Cardiac septum (tissue), 1 donor: ENCODE measurements at regions not wholly inside any gene's neighbourhood (a gene's known extent, or its start where the extent isn't known, plus 50 kb on each side); places are given as distances from the start of the nearest gene placed in this dataset.

ENCODE experiments used
- DNase-seq: peaks from one replicate; pipeline ENCODE4 v3.0.0-alpha.2; 2020; ENCODE audit warnings: low spot score
- intact Hi-C: fragments of 100-400 bp; cut with DNase I; formaldehyde crosslinking; loops from one replicate; pipeline ENCODE4 v1.14.0; 2022
- donor health status: DM: no; HTN: no; CAD: no.

DNA sequence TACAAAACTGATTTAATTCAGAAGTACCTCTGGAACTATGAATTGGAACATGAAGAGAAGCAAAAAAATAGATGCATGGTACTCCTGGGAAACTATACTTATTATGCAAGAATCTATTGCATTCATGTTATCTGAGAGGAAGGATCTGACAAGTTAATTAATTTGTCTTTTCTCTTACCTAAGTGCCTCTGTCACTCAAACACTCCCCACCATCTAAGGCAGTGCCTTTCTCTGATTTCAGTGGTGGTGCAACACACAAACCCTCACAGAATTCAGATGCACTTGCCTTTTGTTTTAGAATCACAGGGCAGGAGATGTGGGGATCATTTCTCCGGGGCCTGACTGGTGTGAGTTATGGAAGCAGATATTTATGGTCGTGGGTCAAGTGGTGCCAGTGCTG, 52.5 kb upstream of the C9orf72 start:
- intact Hi-C loops, result no loop called here
- no peak for DNase-seq

DNA sequence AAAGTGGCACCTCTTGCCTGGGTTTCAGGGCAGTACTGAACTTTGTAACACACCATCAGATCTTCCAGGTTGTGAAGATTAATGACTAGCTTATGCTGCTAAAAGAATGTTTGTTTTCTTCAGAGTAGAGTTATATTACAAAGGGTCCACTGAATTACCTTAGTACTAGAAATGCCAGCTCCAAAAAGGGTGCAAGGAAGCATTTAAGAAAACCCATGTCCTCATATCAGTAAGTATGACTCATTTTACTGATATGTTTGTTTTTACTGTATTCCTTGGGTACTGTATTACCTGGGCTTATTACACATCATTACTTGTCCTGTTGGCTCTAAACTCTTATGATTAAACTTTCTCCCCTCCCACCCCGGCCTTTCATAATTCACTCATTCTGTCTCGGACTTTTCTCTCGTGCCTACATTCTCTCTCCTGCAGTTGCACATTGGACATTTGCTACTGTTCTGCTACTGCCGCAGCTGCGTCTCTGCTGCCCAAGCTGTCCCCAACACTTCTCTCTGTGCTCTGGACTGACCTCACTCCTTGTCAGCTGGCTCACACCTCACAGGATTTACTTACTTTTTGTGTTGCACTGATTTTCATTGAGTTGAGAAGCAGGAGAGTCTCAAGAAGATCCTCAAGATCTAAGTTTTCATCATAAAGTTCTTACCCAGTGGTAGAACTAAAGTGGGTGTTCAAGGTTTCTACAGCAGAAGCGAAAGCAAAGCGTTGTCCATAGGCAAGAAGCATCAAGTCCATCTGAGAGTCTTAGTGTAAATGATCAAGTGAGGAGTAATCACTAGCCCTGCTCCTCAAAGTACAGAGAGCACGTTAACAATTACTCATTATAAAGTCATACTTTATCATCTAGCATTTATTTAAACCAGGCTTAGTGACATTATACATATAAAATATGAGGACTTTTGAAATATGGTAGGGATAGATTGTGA, 53.2 kb upstream of the C9orf72 start:
- intact Hi-C loops, result no loop called here
- no peak for DNase-seq

DNA sequence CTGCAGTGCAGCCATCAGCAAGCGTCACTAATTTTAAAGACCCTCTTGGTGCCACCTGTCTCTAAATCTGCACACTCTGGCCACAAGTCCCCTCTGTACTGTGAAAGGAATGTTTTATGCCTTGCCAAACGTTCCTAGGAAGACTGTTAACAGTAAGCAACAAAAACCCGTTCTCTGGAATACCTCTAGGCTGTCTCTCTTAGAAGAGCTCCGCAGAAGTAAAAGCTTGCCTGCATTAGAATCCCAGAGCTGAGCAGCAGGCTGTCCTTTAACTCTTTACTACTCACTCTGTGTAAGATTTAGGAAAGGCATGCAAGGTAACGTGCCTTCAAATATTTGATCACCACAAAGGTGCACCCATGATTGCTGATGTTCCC, 53.9 kb upstream of the C9orf72 start:
- DNase-seq, result no peak
- intact Hi-C loops, result no loop called here

DNA sequence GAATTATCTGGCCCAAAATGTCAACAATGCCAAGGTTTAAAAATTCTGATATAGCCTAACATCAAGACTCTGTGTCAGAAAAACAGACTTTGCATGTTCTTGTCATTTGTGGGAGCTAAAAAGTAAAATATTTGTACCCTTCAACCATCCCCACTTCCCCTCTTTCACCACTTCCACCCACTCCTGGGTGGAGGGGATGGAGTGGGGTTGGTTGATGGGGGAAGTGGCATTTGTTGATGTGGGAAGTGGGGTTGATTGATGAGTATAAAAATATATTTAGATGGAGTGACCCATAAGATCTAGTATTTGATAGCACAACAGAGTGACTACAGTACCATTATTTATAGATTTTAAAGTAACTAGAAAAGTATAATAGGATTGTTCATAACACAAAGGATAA, 55.0 kb upstream of the C9orf72 start:
- intact Hi-C loops, result no loop called here

DNA sequence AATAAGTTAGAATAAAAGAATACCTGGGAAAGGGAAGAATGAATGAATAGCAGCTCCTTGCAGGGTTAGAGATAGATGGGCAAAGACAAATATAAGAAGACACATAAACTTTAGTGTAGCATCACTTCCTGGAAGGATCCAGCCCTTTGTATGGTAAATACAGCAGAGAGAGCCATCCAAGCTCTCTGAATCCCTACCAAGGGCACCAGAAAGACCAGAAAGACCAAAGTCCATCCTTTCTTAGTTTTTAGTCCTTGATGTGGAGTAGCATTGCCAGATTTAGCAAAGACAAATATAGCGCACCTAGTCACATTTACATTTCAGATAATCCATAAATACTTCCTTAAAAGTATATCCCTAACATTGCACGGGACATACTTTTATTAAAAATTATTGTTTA, 56.1 kb upstream of the C9orf72 start:
- intact Hi-C loops, result no loop called here
- DNase-seq, result no peak

More for the DNA sequence above, 55.0 kb upstream of the C9orf72 start:
- DNase-seq, result no peak

DNA sequence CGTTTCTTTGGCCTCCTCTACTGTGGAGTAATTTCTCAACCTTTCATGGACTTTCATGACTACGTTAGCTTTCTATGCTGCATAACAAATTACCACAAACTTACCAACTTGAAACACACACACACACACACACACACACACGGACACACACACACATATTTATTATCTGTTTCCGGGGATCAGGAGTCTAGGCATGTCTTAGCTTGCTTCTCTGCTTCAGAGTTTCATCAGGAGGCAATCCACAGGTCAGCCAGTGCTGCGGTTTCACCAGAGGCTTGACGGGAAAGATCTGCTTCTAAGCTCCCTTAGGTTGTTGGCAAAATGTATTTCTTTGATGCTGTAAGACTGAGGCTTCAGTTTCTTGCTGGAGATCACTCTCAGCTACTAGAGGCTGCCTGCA, 59.0 kb upstream of the C9orf72 start:
- intact Hi-C loops, result no loop called here
- DNase-seq, result no peak

DNA sequence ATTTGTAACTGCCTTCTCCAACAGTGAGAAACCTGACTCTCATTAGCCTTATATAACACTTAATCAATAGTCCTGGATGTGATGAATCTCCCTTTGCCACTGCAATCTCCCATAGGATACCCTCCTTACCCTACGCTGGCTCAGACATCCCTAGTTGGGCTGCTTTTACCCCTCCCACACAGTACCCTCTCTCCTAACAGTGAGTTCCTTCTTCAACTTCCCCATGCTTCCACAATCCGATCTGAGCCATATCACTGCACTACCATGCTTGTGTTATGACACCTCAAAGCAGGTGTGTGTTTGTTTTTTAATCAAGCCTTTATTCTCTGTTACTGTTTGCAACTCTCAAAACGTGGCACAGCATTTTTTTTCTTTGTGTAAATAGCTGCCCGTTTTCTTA, 60.5 kb upstream of the C9orf72 start:
- no peak for DNase-seq
- intact Hi-C loops, result no loop called here

DNA sequence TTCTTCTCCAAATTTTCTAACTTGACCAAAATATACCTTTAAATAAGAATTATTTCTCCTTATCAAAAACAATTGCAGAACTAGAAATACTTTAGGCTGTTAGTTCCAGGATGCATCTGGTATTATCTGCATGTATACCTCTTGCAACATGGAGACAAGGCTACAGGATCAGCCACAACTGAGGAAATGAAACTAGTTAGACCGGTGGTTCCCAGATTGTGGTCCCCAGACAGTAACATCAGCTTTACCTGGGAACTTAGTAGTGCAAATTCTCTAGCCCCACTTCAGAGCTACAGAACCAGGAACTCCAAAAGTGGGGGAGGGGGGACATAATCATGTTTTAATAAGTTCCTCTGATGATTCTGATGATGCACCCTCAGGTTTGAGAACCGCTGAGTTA, 61.6 kb upstream of the C9orf72 start:
- intact Hi-C loops, result no loop called here
- DNase-seq, result no peak

DNA sequence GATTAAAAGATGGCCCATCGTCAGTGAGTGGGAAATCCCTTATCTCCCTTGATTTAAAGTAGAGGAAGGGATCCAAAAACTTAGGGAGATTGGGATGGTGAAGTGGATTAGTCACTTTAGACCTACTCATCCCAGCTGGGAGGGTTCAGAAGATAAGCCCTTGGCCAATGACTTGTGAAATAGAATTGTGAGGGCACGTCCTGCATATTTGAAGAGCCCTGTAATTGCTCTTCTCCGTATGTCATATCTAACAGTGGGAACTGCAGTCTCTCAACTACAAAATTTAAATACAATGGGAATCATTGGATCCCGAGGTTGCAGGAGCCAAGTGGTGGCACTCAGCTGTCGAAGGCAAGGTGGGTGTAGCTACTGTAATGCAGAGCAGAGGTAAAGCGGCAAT, 65.4 kb upstream of the C9orf72 start:
- no peak for DNase-seq
- intact Hi-C loops, result no loop called here

DNA sequence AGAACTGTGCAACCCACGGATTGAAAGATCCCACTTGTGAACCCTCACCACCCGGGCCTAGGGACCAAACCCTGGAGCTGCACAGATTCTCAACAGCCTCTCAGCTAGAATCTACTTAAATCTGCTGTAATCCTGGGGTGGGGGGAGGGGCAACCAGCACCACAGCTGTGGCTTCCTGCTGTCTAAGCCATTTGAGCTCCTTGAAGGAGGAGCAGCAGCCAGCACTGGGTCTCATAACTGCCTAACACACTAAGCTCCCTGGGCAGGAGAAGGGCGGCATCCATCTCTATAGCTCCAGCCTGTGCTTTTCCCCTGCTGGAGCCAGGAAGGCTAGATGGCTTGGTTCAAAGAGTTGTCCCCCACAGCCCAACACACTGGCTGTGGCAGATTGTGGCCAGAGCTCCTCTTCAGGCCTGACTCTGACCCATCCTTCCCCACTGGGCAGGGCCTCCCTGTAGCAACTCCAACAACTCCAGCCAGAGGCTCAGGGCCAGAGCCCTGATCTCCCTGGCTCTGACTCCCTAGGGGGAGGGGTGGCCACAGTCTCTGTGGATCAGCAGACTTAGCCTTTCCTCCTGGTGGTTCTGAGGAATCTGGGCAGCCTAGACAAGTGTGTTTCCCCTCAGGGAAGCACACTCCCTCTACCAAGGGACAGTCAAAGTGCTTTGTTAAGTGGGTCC, 72.0 kb upstream of the C9orf72 start:
- intact Hi-C loops, result no loop called here
- DNase-seq, result no peak

DNA sequence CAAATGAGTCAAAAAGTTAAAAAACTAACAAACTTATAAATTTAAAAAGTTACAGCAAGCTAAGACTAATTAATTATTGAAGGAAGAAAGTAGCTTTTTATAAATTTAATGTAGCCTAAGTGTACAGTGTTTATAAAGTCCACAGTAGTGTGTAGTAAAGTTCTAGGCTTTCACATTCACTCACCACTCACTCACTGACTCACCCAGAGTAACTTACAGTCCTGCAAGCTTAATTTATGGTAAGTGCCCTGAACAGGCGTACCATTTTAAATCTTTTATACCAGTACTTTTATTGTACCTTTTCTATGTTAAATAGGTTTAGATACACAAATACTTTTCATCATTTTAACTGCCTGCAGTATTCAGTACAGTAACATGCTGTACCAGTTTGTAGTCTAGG, 80.0 kb upstream of the C9orf72 start:
- no peak for DNase-seq
- intact Hi-C loops, result no loop called here

DNA sequence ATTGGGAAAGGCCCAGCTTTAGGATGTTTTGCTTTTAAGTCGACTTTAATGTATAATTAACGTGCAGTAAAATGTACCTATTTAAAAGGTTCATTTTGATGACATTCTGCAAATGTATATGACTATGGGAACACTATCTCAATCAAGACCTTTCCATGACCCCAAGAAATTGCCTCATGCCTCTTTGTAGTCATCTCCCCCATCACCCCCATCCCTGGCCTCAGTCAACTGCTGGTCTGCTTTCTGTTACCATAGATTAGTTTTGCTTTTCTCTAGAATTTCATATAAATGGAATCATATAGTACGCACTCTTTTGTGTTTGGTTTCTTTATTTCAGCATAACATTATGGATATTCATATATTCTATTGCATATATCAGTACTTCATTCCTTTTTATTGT, 80.7 kb upstream of the C9orf72 start:
- intact Hi-C loops, result no loop called here
- DNase-seq, result no peak

DNA sequence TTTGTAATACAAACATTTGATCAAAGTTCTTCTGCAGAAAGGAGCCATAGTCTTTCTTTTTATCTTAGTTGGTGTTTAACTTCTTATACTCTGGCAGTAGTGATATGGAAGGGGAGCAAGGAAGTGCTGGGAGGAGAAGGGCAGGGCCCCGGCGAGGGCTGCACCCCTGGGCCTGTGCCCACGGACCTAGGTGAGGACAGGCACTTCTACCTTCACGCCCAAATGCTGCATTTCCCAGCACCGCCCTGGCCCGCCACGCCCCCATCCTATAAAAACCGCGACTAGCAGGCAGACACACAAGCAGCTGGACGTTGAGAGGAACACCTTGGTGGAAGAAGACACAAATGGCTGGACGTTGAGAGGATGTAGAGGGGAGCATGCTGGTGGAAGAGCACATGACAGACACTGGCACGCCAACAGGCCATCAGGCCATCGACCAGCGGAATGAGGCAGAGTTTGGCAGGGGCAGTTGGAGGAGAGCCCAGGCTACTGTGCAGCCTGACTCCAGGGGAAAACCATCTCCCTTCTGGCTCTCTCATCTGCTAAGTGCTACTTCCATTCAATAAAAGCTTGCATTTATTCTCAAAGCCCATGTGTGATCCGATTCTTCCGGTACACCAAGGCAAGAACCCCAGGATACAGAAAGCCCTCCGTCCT, 81.5 kb upstream of the C9orf72 start:
- no peak for DNase-seq
- intact Hi-C loops, result no loop called here

DNA sequence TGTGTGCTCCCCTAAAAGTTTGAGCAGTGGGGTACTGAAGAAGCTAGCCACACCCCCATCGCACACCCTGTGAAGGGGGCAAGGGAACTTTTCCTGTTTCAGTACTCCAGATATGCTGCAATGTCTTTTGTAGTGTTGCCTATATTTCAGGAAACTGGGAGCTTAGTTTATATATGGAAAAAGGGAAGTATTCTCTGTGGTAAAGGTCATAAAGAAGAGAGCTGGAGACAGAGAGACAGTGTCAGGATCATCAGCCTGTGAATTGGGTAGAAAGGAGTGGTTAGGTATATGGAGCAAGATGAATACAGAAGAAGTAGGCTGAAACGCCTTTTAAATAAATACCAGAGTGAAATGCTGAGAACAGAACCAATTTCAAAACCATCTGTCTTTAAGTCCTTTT, 82.2 kb upstream of the C9orf72 start:
- intact Hi-C loops, result no loop called here
- DNase-seq, result no peak

DNA sequence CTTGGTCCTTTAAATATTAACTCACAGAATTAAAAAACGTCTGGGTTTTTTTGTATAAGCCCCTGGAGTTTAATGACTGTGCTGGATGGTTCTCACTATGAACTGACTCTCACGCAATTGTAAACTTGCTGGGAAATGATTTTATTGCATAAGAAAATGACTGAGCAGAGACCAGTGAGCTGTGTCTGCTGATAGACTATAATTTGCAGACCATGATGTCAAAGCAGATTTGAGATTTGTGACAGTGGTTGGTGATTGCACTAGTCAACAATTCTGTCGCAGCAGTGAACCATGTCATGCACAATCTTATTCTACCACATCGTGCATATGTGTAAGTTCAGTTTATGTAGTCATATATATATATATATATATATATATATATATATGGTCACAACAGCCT, 85.7 kb upstream of the C9orf72 start:
- DNase-seq, result no peak
- intact Hi-C loops, result no loop called here

DNA sequence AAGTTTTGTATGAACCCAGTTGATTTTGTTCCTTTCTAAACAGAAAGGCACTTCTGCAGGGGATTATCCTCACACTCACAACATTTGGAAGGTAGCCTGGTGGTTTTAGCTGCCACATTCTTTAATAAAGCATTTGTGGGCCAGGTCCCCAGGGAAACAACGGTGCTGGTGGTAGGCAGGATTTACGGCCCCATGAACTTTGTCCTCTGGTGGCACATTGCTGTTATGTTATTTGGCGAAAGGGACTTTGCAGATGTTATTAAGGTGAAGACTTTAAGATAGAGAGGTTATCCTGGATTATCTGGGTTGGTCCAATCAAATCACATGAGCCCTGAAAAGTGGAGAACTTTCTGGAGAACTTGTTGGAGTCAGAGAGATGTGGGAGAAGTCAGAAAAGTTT, 86.3 kb upstream of the C9orf72 start:
- DNase-seq, result no peak
- intact Hi-C loops, result no loop called here

DNA sequence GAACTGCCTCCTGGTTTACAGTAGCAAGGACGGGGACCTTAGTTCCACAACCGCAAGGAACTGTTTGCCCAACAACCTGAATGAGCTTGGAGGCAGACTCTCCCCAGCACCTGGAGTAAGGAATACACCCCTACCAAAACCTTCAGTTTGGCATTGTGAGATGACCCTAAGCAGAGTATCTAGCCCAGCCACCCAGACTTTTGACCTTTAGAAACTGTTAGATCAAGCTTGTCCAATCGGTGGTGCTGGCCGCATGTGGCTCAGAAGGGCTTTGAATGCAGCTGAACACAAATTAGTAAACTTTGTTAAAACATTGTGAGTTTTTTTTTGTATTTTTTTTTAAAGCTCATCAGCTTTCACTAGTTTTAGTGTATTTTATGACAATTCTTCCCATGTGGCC, 86.9 kb upstream of the C9orf72 start:
- no peak for DNase-seq
- intact Hi-C loops, result no loop called here

DNA sequence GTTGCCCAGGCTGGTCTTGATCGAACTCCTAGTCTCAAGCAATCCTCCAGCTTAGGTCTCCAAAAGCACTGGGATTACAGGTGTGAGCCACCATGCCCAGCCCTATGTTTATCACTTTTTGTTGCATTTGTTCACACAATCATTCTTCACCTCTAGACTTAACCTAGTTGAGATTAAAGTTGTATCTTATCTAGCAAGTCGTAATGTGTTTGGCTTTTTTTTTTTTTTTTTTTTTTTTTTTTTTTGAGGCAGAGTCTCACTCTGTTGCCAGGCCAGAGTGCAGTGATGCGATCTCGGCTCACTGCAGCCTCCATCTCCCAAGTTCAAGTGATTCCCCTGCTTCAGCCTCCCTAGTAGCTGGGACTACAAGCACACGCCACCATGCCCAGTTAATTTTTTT, 90.2 kb upstream of the C9orf72 start:
- no peak for DNase-seq
- intact Hi-C loops, result no loop called here

DNA sequence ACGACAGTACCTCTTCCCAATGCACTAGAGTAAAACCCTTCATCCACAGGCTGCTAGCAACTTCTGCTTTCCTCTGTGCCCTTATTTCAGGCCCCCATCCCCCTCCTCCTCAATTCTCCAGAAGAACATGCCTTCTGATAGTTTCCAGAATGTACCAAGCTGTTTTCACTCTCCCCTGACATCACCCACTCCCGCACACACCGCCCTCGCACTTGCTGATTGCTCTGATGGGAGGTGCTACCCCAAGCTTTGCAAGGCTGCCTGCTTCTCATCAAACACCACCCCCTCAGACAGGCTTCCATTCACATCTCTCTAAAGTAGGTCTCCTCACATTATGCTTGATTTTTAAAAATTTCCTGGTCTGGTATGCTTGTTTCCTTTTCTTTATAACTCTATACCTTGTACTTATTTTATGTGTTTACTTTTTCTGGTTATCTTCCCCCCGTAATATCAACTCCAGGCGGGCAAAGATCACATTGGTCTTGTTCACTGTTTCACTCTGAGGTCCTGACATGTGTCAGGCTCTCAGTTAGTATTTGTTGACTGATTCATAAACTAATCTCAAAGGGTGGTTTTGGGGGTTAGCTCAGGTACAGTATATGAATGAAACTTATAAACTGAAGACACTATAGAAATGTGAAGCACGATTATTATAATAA, 91.0 kb upstream of the C9orf72 start:
- DNase-seq, result no peak
- intact Hi-C loops, result no loop called here

DNA sequence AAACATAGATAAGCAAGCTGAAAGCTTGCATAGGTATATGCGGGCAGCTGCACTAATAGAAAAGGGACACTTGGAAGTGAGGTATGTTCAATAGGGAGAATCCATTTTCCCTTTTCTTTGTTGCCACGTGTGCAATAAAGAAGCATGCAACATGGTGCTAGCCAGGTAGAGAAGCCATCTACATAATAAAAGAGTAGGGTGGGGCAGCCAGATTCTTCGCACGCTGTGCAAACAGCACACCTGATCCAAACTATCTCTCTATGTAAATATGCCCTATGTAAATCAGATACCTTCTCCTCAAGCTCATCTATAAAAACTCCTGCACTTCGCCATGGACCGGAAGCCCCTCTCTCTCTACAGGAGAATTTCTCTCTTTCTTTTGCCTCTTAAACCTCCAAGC, 91.9 kb upstream of the C9orf72 start:
- intact Hi-C loops, result no loop called here
- DNase-seq, result no peak
